ENCODE measurements at regions not wholly inside any gene's neighbourhood (a gene's known extent, or its start where the extent isn't known, plus 50 kb on each side); places are given as distances from the start of the nearest gene placed in this dataset.
A peak's percentile ranks its signal among the peaks of the same experiment; 100 is the strongest.

DNA sequence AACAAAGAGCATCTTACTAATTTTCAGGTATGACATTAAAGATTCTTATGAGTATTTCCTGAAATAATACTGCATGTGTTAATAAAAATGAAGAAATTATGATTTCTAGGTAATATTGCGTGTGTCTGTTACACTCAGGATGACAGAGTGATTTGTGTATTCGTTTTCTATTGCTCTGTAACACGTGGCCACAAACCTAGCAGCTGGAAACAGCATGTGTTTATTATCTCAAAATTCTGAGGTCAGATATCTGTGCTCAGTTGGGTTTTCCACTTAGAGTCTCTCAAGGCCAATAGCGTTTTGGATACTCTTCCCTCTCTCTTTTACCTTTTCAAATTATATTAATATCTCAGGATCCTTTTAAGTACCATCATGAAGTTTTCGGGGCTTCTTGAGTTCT is 667.9 kb upstream of the CDH7 start:
- Histone ChIP-seq H3K18ac (ENCODE audit: low read length) (no peak overlapping the region), H3K79me1 (ENCODE audit: low read depth, low read length) (no peaks in the 10 kb centered on the region), H3K27me3 (ENCODE audit: control insufficient read depth in 3 of 3, insufficient read depth in 3 of 3, low read depth in 1 of 3, low read length in 3 of 3) (no peaks in the 10 kb centered on the region), H2AFZ (ENCODE audit: low read length) (no peak overlapping the region), H3K4me2 (ENCODE audit: insufficient read depth, low read length, poor library complexity, severe bottlenecking) (no peak overlapping the region), H3K14ac (ENCODE audit: low read length) (no peak overlapping the region), H3K9ac (ENCODE audit: low read depth, low read length, poor library complexity) (no peak overlapping the region), H2BK12ac (ENCODE audit: low read length) (no peak overlapping the region), H2AK5ac (ENCODE audit: low read depth, low read length) (no peak overlapping the region), H3K4me3 (ENCODE audit: low read length in 2 of 2) (no peak overlapping the region), H2BK5ac (ENCODE audit: low read length) (no peak overlapping the region), H3K23ac (ENCODE audit: low read depth, low read length, poor library complexity) (no peak overlapping the region), H3K4ac (ENCODE audit: low read length) (no peak overlapping the region), H3K36me3 (replicated peaks in 1 of 2; ENCODE audit: control insufficient read depth in 2 of 2, insufficient read depth in 2 of 2, low read length in 2 of 2) (no peaks in the 10 kb centered on the region), H2BK120ac (ENCODE audit: low read depth, low read length) (no peak overlapping the region), H3K4me1 (ENCODE audit: control insufficient read depth in 2 of 2, insufficient read depth in 1 of 2, low read depth in 1 of 2, low read length in 2 of 2) (no peaks in the 10 kb centered on the region), H4K8ac (ENCODE audit: low read depth, low read length) (no peak overlapping the region), H4K91ac (ENCODE audit: low read depth, low read length, poor library complexity) (no peak overlapping the region), H3K9me3 (replicated peaks in 1 of 2; ENCODE audit: control insufficient read depth in 2 of 2, insufficient read depth in 1 of 2, low read depth in 1 of 2, low read length in 2 of 2) (no peaks in the 10 kb centered on the region), H2BK15ac (ENCODE audit: low read length) (no peak overlapping the region), H3K27ac (replicated peaks; ENCODE audit: low read length) (no peak overlapping the region)
- DNase-seq (ENCODE audit: low spot score): no peak
- WGBS, 2 donors (ENCODE audit: extremely low coverage in 2 of 2, insufficient read length in 2 of 2, insufficient replicate concordance in 1 of 2): no CpG with 5 or more reads among the region's 5 CpGs

- no peak overlapping the region for H2BK15ac ChIP-seq (ENCODE audit: low read length)
- no peak overlapping the region for H3K18ac ChIP-seq (ENCODE audit: low read length)
- no peaks in the 10 kb centered on the region for H3K79me1 ChIP-seq (ENCODE audit: low read depth, low read length)
- H3K14ac ChIP-seq (ENCODE audit: low read length): no peak overlapping the region
- no peak for DNase-seq (ENCODE audit: low spot score)
- H3K4me2 ChIP-seq (ENCODE audit: insufficient read depth, low read length, poor library complexity, severe bottlenecking): no peak overlapping the region
- no peak overlapping the region for H2BK120ac ChIP-seq (ENCODE audit: low read depth, low read length)
- WGBS, 2 donors (ENCODE audit: extremely low coverage in 2 of 2, insufficient read length in 2 of 2, insufficient replicate concordance in 1 of 2): no CpG with 5 or more reads among the region's 3 CpGs
- H3K36me3 ChIP-seq (replicated peaks in 1 of 2; ENCODE audit: control insufficient read depth in 2 of 2, insufficient read depth in 2 of 2, low read length in 2 of 2): no peaks in the 10 kb centered on the region
- H4K8ac ChIP-seq (ENCODE audit: low read depth, low read length): no peak overlapping the region
- H2AK5ac ChIP-seq (ENCODE audit: low read depth, low read length): no peak overlapping the region
- H4K91ac ChIP-seq (ENCODE audit: low read depth, low read length, poor library complexity): no peak overlapping the region
- H3K23ac ChIP-seq (ENCODE audit: low read depth, low read length, poor library complexity): no peak overlapping the region
- H3K4me3 ChIP-seq (ENCODE audit: low read length in 2 of 2): no peak overlapping the region
- no peaks in the 10 kb centered on the region for H3K9me3 ChIP-seq (replicated peaks in 1 of 2; ENCODE audit: control insufficient read depth in 2 of 2, insufficient read depth in 1 of 2, low read depth in 1 of 2, low read length in 2 of 2)
- H3K4me1 ChIP-seq (ENCODE audit: control insufficient read depth in 2 of 2, insufficient read depth in 1 of 2, low read depth in 1 of 2, low read length in 2 of 2): no peaks in the 10 kb centered on the region
- no peaks in the 10 kb centered on the region for H3K27me3 ChIP-seq (ENCODE audit: control insufficient read depth in 3 of 3, insufficient read depth in 3 of 3, low read depth in 1 of 3, low read length in 3 of 3)
- H3K9ac ChIP-seq (ENCODE audit: low read depth, low read length, poor library complexity): no peak overlapping the region
- no peak overlapping the region for H3K27ac ChIP-seq (replicated peaks; ENCODE audit: low read length)
- no peak overlapping the region for H2BK12ac ChIP-seq (ENCODE audit: low read length)
- no peak overlapping the region for H2AFZ ChIP-seq (ENCODE audit: low read length)
- no peak overlapping the region for H3K4ac ChIP-seq (ENCODE audit: low read length)
- H2BK5ac ChIP-seq (ENCODE audit: low read length): no peak overlapping the region
Measured at GRCh38 chr18:65081786-65082185, 669.0 kb upstream of the CDH7 start.

DNA sequence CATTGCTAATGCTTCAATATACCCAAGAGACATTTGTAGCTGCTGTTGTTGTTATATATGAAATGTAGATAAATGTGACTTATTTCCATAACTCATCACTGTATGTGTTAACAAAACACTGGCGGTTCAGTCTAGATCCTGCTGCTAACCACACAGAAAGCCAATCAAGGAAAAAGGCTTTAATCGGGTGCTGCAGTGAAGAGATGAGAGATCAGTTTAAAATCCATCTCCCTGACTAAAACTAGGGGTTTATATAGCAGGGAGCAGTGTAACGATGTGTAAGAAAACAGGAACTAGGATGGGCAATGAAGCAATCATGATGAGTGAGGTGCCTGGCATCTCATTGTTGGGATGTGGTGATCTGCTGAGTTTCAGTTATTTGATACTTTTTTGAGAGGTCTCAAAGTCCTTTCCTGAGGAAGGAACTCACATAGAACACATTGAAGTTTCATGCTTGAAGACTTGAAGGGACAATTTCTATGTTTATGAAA is 677.7 kb upstream of the CDH7 start:
- no peak overlapping the region for H3K23ac ChIP-seq (ENCODE audit: low read depth, low read length, poor library complexity)
- H2BK15ac ChIP-seq (ENCODE audit: low read length): no peak overlapping the region
- H4K91ac ChIP-seq (ENCODE audit: low read depth, low read length, poor library complexity): no peak overlapping the region
- DNase-seq (ENCODE audit: low spot score): no peak
- no peaks in the 10 kb centered on the region for H3K36me3 ChIP-seq (replicated peaks in 1 of 2; ENCODE audit: control insufficient read depth in 2 of 2, insufficient read depth in 2 of 2, low read length in 2 of 2)
- no peak overlapping the region for H2AFZ ChIP-seq (ENCODE audit: low read length)
- no peak overlapping the region for H2BK12ac ChIP-seq (ENCODE audit: low read length)
- H3K9me3 ChIP-seq (replicated peaks in 1 of 2; ENCODE audit: control insufficient read depth in 2 of 2, insufficient read depth in 1 of 2, low read depth in 1 of 2, low read length in 2 of 2): no peaks in the 10 kb centered on the region
- no peaks in the 10 kb centered on the region for H3K79me1 ChIP-seq (ENCODE audit: low read depth, low read length)
- no peak overlapping the region for H3K4me2 ChIP-seq (ENCODE audit: insufficient read depth, low read length, poor library complexity, severe bottlenecking)
- H3K14ac ChIP-seq (ENCODE audit: low read length): no peak overlapping the region
- no peaks in the 10 kb centered on the region for H3K27me3 ChIP-seq (ENCODE audit: control insufficient read depth in 3 of 3, insufficient read depth in 3 of 3, low read depth in 1 of 3, low read length in 3 of 3)
- no peak overlapping the region for H2BK5ac ChIP-seq (ENCODE audit: low read length)
- no peak overlapping the region for H3K4me3 ChIP-seq (ENCODE audit: low read length in 2 of 2)
- WGBS, 2 donors (ENCODE audit: extremely low coverage in 2 of 2, insufficient read length in 2 of 2, insufficient replicate concordance in 1 of 2): no CpG with 5 or more reads among the region's 3 CpGs
- no peak overlapping the region for H2AK5ac ChIP-seq (ENCODE audit: low read depth, low read length)
- H4K8ac ChIP-seq (ENCODE audit: low read depth, low read length): no peak overlapping the region
- H3K4me1 ChIP-seq (ENCODE audit: control insufficient read depth in 2 of 2, insufficient read depth in 1 of 2, low read depth in 1 of 2, low read length in 2 of 2): no peaks in the 10 kb centered on the region
- no peak overlapping the region for H3K4ac ChIP-seq (ENCODE audit: low read length)
- H3K9ac ChIP-seq (ENCODE audit: low read depth, low read length, poor library complexity): no peak overlapping the region
- no peak overlapping the region for H3K18ac ChIP-seq (ENCODE audit: low read length)
- no peak overlapping the region for H3K27ac ChIP-seq (replicated peaks; ENCODE audit: low read length)
- no peak overlapping the region for H2BK120ac ChIP-seq (ENCODE audit: low read depth, low read length)

DNA sequence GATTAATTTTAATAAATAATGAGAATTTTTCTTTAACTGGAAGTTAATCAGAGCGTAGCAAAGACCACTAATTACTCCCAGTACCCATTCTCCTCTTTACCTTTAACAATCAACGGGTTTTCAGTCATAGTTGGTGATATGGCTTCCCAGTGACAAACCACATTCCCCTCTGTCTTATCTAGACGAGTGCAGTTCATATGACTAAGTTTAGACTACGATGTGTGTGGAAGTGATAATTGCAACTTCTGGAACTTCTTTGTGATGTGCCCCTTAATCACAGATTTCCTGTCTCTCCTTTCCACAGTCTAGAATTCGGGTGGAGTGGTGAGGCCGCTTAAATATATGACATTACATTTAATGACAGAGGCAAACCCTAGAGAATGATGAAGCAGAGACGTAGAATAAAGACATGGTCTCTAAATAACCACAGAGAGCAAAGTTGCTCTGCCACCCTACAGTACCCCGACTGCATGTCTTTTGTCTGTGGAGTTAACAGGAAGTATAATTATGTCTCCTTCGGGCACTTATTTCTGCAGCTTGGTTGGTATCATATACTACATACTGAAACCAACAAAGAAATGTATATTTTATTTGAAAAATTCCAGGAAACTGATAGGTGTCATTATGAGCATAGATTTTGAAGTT is 693.3 kb upstream of the CDH7 start:
- Histone ChIP-seq H2BK120ac (ENCODE audit: low read depth, low read length) (no peak overlapping the region), H2BK15ac (ENCODE audit: low read length) (no peak overlapping the region), H3K9me3 (replicated peaks in 1 of 2; ENCODE audit: control insufficient read depth in 2 of 2, insufficient read depth in 1 of 2, low read depth in 1 of 2, low read length in 2 of 2) (no peaks in the 10 kb centered on the region), H2BK12ac (ENCODE audit: low read length) (no peak overlapping the region), H4K91ac (ENCODE audit: low read depth, low read length, poor library complexity) (no peak overlapping the region), H3K36me3 (replicated peaks in 1 of 2; ENCODE audit: control insufficient read depth in 2 of 2, insufficient read depth in 2 of 2, low read length in 2 of 2) (no peaks in the 10 kb centered on the region), H3K9ac (ENCODE audit: low read depth, low read length, poor library complexity) (no peak overlapping the region), H2AFZ (ENCODE audit: low read length) (peak overlapping the region; percentile 33), H3K14ac (ENCODE audit: low read length) (no peak overlapping the region), H2BK5ac (ENCODE audit: low read length) (no peak overlapping the region), H2AK5ac (ENCODE audit: low read depth, low read length) (no peak overlapping the region), H3K23ac (ENCODE audit: low read depth, low read length, poor library complexity) (no peak overlapping the region), H3K4me2 (ENCODE audit: insufficient read depth, low read length, poor library complexity, severe bottlenecking) (no peak overlapping the region), H3K4me3 (ENCODE audit: low read length in 2 of 2) (no peak overlapping the region), H3K79me1 (ENCODE audit: low read depth, low read length) (no peaks in the 10 kb centered on the region), H3K18ac (ENCODE audit: low read length) (no peak overlapping the region), H3K27me3 (ENCODE audit: control insufficient read depth in 3 of 3, insufficient read depth in 3 of 3, low read depth in 1 of 3, low read length in 3 of 3) (no peaks in the 10 kb centered on the region), H3K4ac (ENCODE audit: low read length) (no peak overlapping the region), H3K27ac (replicated peaks; ENCODE audit: low read length) (no peak overlapping the region), H3K4me1 (ENCODE audit: control insufficient read depth in 2 of 2, insufficient read depth in 1 of 2, low read depth in 1 of 2, low read length in 2 of 2) (no peaks in the 10 kb centered on the region), H4K8ac (ENCODE audit: low read depth, low read length) (no peak overlapping the region)
- WGBS, 2 donors (ENCODE audit: extremely low coverage in 2 of 2, insufficient read length in 2 of 2, insufficient replicate concordance in 1 of 2): no CpG with 5 or more reads among the region's 9 CpGs
- DNase-seq (ENCODE audit: low spot score): no peak
